GM20431 (cell line): ENCODE measurements at regions not wholly inside any gene's neighbourhood (a gene's known extent, or its start where the extent isn't known, plus 50 kb on each side); places are given as distances from the start of the nearest gene placed in this dataset.

Source experiments
- in situ Hi-C: fragments of 300-500 bp; cut with MseI, MboI; formaldehyde crosslinking; loops from one replicate; pipeline ENCODE4 v1.15.0; 2020; ENCODE audit warnings: low sequenced_read_pairs; ENCODE audit not compliant: unreplicated experiment

DNA sequence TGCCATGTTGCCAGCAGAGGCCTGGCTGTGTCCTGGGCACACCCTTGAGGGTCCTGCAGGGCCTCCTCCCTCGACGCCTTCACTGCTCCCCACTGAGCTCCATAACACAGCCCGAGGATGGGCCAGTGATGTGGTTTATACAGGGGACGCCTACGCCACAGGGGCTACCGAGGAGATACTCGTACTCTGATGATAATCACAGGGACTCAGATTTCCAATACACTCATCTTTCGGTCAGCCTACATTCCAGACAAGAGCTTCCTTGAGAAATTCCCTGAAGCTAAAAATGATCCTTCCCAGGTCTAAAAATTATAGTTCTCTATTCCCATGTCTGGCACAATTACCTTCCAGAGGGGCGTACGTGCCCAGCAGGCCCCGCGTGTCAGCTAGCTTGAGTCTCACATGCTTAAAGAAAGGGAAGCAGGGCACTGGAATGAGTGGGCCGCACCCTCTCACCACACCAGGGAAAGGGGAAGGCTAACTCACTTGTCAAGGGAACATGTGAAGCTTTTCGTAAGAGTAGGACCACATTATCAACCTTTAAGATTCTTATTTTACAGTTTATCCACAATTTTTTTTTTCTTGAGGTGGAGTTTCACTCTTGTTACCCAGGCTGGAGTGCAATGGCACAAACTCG is 159.5 kb upstream of the NDUFV2 start:
- in situ Hi-C loops = no loop called here

DNA sequence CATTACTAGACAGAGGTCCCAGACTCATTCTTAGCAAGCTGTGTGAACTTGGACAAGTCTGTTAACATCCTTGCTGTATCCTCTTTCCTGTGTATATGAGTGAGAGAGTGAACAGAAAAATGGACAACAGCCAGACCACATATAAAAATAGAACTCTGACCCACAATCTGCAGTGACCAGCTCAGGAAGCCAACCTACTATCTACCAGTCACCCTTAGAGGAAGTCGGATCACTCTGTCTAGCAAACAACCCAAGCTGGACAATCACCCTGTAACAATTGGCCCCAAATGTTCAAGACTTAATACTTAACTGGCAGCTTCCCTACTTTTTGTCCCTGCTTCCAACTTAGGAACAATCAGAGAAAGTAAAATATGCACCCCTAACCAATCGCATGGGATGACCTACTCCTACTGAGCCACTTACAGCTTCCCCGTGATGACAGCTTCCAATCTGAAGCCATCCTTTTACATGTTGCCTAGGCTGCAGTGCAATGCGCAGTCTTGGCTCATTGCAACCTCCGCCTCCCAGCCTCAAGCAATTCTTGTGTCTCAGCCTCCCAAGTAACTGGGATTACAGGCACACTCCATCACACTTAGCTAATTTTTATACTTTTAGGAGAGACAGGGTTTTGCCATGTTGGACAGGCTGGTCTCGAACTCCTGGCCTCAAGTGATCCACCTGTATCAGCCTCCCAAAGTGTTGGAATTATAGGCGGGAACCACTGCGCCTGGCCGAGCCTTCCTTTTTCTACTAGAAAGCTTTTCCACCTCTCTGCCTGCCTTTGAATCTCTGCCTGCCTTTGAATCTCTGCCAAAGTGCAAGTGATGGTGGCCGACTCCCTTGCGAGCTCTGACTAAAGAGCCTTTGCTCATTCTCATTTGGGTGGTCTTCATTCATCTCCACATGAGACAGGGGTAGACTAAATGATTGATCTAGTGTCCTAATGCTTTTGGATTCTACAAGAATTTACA is 158.3 kb upstream of the NDUFV2 start:
- in situ Hi-C loops = no loop called here

GRCh38 chr18:8944871-8945245 is 157.6 kb upstream of the NDUFV2 start:
- in situ Hi-C loops = no loop called here

DNA sequence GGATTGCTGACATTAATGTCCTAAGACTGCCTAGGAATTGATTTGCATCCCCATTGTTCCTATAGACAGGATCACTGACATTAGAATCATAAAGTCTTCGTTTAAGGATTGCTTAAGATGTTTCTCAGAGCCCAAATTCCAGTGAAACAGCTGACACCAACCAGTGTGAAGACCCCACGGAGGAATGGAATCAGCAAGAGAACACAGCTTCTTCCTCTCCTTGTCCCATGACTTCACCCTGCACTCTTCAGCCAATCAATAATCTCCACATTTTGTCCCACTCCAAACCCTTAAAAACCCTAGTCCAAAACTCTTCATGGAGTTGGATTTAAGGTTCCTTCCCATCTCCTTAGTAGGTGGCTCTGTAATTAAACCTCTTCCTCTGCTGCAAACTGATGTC is 157.0 kb upstream of the NDUFV2 start:
- in situ Hi-C loops = no loop called here

DNA sequence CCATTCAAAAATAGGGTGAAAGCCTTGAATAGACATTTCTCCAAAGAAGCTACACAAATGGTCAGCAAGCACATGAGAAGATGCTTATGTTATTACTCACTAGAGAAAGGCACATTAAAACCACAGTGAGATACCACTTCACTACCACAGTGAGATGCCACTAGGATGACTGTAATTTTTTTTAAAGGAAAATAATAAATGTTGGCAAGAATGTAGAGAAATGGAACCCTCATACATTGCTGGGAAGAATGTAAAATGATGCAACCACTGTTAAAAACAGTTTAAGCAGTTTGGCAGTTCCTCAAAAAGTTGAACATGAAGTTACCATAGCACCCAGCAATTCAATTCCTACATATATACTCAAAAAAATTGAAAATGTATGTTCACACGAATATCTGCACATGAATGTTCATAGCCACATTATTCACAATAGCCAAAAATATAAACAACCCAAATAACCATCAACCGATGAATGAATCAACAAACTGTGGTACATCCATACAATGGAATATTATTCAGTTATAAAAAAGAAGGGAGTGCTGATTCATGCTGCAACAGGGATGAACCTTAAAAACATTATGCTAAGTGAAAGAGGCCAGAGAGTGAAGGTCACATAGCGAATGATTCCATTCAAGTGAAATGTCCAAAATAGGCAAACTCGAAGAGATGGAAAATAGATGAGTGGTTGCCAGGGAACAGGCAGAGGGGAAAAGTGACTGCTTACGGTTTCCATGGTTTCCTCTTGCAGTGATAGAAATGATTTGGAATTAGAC is 156.2 kb upstream of the NDUFV2 start:
- in situ Hi-C loops = no loop called here

GRCh38 chr18:8947566-8947965 is 154.9 kb upstream of the NDUFV2 start:
- in situ Hi-C loops = no loop called here

GRCh38 chr18:8948011-8948410 is 154.5 kb upstream of the NDUFV2 start:
- in situ Hi-C loops = no loop called here

DNA sequence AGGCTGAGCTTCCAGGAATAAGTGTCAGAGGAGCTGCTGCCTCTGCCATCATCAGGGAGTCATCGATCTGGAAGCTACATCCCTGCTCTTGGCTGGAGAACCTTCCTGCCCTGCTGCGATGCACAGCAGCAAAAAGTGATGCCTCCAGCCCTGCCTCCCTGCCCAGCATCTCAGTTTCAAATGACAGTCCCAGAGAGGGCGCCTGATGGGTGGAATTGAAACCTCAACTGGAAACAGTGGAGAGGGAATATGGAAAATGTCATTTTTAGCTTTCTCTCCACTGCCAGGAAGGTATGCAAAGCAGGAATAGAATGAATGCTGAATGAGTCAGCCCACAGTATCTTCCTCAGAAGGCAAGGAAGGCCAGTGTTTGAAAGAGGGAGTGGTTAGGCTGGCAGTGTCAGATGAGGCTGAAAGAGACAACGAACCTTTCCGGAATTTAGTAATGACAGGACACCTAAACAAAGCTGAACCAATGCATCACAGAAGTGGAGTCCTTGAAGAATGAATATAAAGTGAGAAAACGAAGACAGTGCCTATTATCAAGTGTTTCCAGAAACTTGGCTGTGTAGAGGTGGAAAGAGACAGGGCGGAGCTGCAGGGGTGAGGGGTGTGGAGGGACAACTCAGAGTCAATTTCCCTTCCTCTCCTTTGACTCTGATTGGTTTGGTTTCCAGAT is 153.9 kb upstream of the NDUFV2 start:
- in situ Hi-C loops = no loop called here

- in situ Hi-C loops = no loop called here
Measured at GRCh38 chr18:8949206-8949605, 153.3 kb upstream of the NDUFV2 start.

DNA sequence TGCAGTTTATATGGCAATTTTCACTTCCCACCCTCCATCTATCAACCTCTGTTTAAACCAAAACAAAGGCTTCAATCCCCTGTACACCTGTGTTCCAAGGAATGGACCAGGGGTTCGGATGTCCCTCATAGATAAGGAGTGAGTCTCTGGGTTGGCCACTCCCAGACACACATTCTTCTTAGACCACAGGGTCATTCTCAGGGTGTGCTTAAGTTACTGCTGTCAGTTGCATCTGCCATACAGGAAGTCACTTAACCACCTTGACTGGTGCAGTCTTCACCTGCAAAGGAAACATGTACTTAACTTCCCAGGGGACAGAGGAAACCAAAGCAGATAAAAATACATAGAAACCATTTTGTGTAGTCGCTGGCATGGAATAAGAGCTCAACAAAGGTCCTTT is 151.0 kb upstream of the NDUFV2 start:
- in situ Hi-C loops = no loop called here

GRCh38 chr18:8952174-8952573 is 150.3 kb upstream of the NDUFV2 start:
- in situ Hi-C loops = no loop called here

DNA sequence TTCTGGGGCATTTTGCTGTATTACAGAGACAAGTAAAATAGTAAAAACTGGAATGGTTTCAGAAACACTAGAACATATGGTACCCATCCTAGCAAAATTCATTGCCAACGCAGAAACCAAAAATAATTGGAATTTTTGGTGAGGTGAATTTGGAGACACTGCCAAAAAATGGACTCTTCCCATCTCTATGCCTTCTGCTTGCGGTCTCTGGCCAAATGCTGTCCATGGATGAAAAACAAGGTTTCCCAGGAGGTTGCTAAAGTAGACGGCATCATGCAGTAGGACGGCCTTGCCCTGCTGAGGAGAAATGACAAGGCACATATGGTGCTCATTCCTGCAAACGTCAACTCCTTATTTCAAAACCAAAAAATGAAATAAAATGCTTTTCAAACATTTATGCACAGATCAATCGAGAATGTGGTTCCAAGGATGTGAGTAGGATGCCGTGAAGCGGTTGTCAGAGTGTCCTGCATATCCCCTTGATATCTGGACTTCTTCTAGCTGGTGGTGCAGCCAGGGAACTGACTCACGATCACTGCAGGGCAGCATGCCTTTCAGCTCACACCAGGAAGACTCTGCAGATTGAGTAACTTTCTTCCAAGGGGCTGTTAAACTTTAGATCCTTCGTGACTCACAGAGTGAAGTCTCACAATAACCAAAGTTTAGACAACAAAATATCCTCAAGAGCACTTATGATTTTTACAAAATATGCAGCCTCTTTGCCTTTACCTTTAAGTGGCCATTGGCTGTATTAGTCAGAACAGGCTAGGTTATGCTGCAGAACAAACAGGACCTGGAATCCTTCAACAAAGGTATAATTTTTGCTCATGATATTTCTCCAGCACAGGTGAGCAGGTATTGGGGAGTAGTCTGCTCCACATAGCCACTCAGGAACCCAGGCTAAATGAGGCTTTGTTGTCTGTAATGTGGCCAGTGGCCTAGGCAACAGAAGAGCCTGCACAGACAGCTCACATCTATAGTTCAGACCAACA is 149.4 kb upstream of the NDUFV2 start:
- in situ Hi-C loops = no loop called here

- in situ Hi-C loops = no loop called here
Measured at GRCh38 chr18:8957731-8958130, 144.8 kb upstream of the NDUFV2 start.

DNA sequence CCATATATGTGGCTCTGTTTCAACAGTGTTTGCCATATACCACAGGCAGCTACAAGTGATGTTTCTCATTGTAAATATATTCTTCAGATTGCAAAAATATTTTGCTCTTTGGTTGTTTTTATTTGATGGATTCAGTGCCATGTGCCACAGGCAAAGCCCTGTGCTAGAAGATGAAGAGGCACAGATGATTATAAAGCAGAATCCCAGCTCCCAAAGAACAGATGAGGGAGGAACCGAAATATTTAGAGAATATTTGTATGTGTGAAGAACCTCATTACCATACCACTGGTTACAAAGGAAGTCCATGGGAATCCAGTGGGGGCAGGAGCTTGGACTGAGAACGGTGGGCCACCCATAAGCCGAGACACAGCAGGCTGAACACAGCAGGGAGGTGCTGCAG is 143.8 kb upstream of the NDUFV2 start:
- in situ Hi-C loops = no loop called here

DNA sequence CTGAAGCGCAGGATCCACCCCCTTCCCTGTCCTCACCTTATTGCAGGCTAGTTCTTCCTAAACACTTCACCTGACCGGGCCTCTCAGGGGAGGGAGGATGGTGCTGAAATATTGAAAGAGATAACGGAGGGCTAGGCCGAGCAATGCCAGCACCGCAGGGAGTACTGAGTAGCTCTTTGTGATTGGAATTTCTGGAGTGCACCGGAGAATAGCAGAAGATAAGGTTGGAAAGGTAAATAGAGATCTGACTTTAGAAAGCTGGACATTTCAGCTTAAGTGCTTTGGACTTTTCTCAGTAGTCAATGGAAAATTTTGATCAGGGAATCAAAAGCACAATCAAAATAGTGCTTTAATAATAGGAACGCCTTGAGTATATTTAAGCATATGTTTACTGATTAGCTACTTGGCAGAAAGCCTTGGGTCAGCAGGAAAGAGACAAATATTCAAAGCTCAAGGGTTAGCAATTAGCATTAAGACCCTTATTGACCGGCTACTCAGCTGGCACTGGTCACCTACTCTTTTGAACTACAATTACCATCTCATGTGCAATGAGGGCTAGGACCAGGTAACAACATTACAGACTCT is 142.9 kb upstream of the NDUFV2 start:
- in situ Hi-C loops = no loop called here

GRCh38 chr18:8960740-8961657 is 141.5 kb upstream of the NDUFV2 start:
- in situ Hi-C loops = no loop called here

GRCh38 chr18:8962192-8962779 is 140.2 kb upstream of the NDUFV2 start:
- in situ Hi-C loops = no loop called here
